HEK293 (cell line): ENCODE measurements at regions not wholly inside any gene's neighbourhood (a gene's known extent, or its start where the extent isn't known, plus 50 kb on each side); places are given as distances from the start of the nearest gene placed in this dataset.

ENCODE experiments used
- CTCF ChIA-PET: fragments of 350-600 bp; formaldehyde crosslinking; extraction: SDS; loops from one replicate; lab custom pipeline; 2021; ENCODE audit warnings: antibody characterized with exemption; lab: Yijun Ruan, JAX
- POLR2A ChIA-PET: fragments of 300-600 bp; formaldehyde crosslinking; extraction: SDS; loops from one replicate; lab custom pipeline; 2020; ENCODE audit warnings: antibody characterized with exemption, inconsistent platforms; lab: Yijun Ruan, JAX
- H3K27ac ChIP-seq: fragments of 200-500 bp; sonication (Bioruptor generic); 2 replicates; pipeline ENCODE4 v1.5.1; 2014; ENCODE audit warnings: low read depth, low read length, control low read depth, inconsistent platforms; ENCODE audit errors: extremely low read depth
- H3K36me3 ChIP-seq, 2 experiments: fragments of 200-500 bp in 1 of 2; sonication (Bioruptor generic) in 1 of 2; 1 replicate in 1 of 2; 2 replicates in 1 of 2; pipeline ENCODE4 v1.5.1; 2014 to 2017; ENCODE audit warnings: inconsistent platforms in 2 of 2, low read length in 2 of 2; ENCODE audit not compliant: control insufficient read depth in 2 of 2, insufficient read depth in 1 of 2
- H3K4me1 ChIP-seq: fragments of 200-500 bp; sonication (Bioruptor generic); 2 replicates; pipeline ENCODE4 v1.5.1; 2014; ENCODE audit warnings: mild to moderate bottlenecking, low read length, inconsistent platforms; ENCODE audit not compliant: control insufficient read depth, insufficient read depth
- H3K4me3 ChIP-seq: 2 replicates; pipeline ENCODE4 v1.5.1; 2011; ENCODE audit warnings: low read depth, mild to moderate bottlenecking, control low read depth, low read length, moderate library complexity
- H3K9me3 ChIP-seq: fragments of 200-500 bp; sonication (Bioruptor generic); 2 replicates; pipeline ENCODE4 v1.5.1; 2014; ENCODE audit warnings: low read depth, low read length, inconsistent platforms; ENCODE audit not compliant: control insufficient read depth, insufficient read depth
- FEZF1 ChIP-seq: fragments of 450-650 bp; formaldehyde crosslinking; IDR thresholded peaks from 2 replicates; pipeline ENCODE4 v1.5.1; 2016; ENCODE audit warnings: missing biosample characterization, missing genetic modification characterization
- GLIS1 ChIP-seq: fragments of 450-650 bp; formaldehyde crosslinking; IDR thresholded peaks from 2 replicates; pipeline ENCODE4 v1.5.1; 2016; ENCODE audit warnings: missing biosample characterization, missing genetic modification characterization
- GLIS2 ChIP-seq: fragments of 450-650 bp; formaldehyde crosslinking; IDR thresholded peaks from 2 replicates; pipeline ENCODE4 v1.5.1; 2016; ENCODE audit warnings: missing biosample characterization, missing genetic modification characterization
- MEIS1 ChIP-seq: sonication (generic); formaldehyde crosslinking; IDR thresholded peaks from 2 replicates; pipeline ENCODE4 v1.8.1; 2022; ENCODE audit warnings: missing genetic modification reagents, mild to moderate bottlenecking, borderline replicate concordance
- MYNN ChIP-seq: fragments of 450-650 bp; formaldehyde crosslinking; IDR thresholded peaks from 2 replicates; pipeline ENCODE4 v1.5.1; 2016; ENCODE audit warnings: missing biosample characterization, missing genetic modification characterization, borderline replicate concordance
- MZF1 ChIP-seq: fragments of 450-650 bp; formaldehyde crosslinking; IDR thresholded peaks from 2 replicates; pipeline ENCODE4 v1.5.1; 2017; ENCODE audit warnings: missing biosample characterization, missing genetic modification characterization, borderline replicate concordance
- SETDB1 ChIP-seq: IDR thresholded peaks from one replicate; pipeline ENCODE4 v1.6.1; 2017; ENCODE audit warnings: mild to moderate bottlenecking, low read length, moderate library complexity, mixed read lengths; ENCODE audit not compliant: insufficient read length
- TRIM28 ChIP-seq: IDR thresholded peaks from 2 replicates; pipeline ENCODE4 v1.6.1; 2011; ENCODE audit warnings: low read length, control low read depth, borderline replicate concordance
- ZBTB11 ChIP-seq: fragments of 450-650 bp; formaldehyde crosslinking; conservative IDR thresholded peaks from 2 replicates; pipeline ENCODE4 v1.5.1; 2016; ENCODE audit warnings: low read depth, missing biosample characterization, missing genetic modification characterization
- ZBTB17 ChIP-seq: fragments of 450-650 bp; formaldehyde crosslinking; IDR thresholded peaks from 2 replicates; pipeline ENCODE4 v1.5.1; 2016; ENCODE audit warnings: missing biosample characterization, missing genetic modification characterization
- ZBTB26 ChIP-seq: fragments of 450-650 bp; formaldehyde crosslinking; optimal IDR thresholded peaks from 2 replicates; pipeline ENCODE3; 2016; ENCODE audit warnings: missing biosample characterization, mild to moderate bottlenecking, missing genetic modification characterization
- ZBTB44 ChIP-seq: fragments of 450-650 bp; IDR thresholded peaks from 2 replicates; pipeline ENCODE4 v1.5.1; 2018; ENCODE audit warnings: missing biosample characterization, mild to moderate bottlenecking, missing genetic modification characterization
- ZFP37 ChIP-seq: fragments of 450-650 bp; formaldehyde crosslinking; IDR thresholded peaks from 2 replicates; pipeline ENCODE4 v1.5.1; 2016; ENCODE audit warnings: missing biosample characterization, missing genetic modification characterization
- ZIC2 ChIP-seq: fragments of 450-650 bp; formaldehyde crosslinking; IDR thresholded peaks from 2 replicates; pipeline ENCODE4 v1.5.1; 2016; ENCODE audit warnings: missing biosample characterization, missing genetic modification characterization
- ZNF202 ChIP-seq: fragments of 450-650 bp; formaldehyde crosslinking; IDR thresholded peaks from 2 replicates; pipeline ENCODE4 v1.5.1; 2016; ENCODE audit warnings: missing biosample characterization, missing genetic modification characterization, borderline replicate concordance
- ZNF571 ChIP-seq: fragments of 450-650 bp; formaldehyde crosslinking; IDR thresholded peaks from 2 replicates; pipeline ENCODE4 v1.5.0; 2017; ENCODE audit warnings: missing biosample characterization, missing genetic modification characterization
- ZNF580 ChIP-seq: fragments of 450-650 bp; formaldehyde crosslinking; IDR thresholded peaks from 2 replicates; pipeline ENCODE4 v1.5.1; 2016; ENCODE audit warnings: missing biosample characterization, missing genetic modification characterization
- ZNF830 ChIP-seq: fragments of 450-650 bp; IDR thresholded peaks from 2 replicates; pipeline ENCODE4 v1.5.0; 2018; ENCODE audit warnings: missing biosample characterization, missing genetic modification characterization, low read depth, mild to moderate bottlenecking, moderate library complexity
- TF ChIP-seq, protein P1 (sequence below): fragments of 450-650 bp; formaldehyde crosslinking; IDR thresholded peaks from 2 replicates; pipeline ENCODE4 v1.5.1; 2016; ENCODE audit warnings: missing biosample characterization, missing genetic modification characterization
- TF ChIP-seq, protein P2 (sequence below): fragments of 450-650 bp; formaldehyde crosslinking; IDR thresholded peaks from 2 replicates; pipeline ENCODE4 v1.5.1; 2016; ENCODE audit warnings: missing biosample characterization, missing genetic modification characterization

- H3K9me3 ChIP-seq = no peaks in the 10 kb centered on the region
- H3K4me1 ChIP-seq = no peaks in the 10 kb centered on the region
- no peak overlapping the region for H3K4me3 ChIP-seq
- no peaks in the 10 kb centered on the region for H3K36me3 ChIP-seq
- ChIA-PET CTCF (no interaction called here), POLR2A (interaction anchor here (0.7 kb wide), 1 partner anchor 8 kb away, joined by 10 read pairs; no protein-coding TSS in a partner anchor)
- H3K27ac ChIP-seq = no peak overlapping the region
- TF ChIP-seq ZNF580 = no peak
- no peak for TF ChIP-seq GLIS2 (tag by site-specific recombination)
- TF ChIP-seq ZBTB11 (tag by site-specific recombination) = no peak
- TF ChIP-seq FEZF1 = no peak
- TF ChIP-seq ZNF830 (tag by site-specific recombination) = no peak
- no peak for TF ChIP-seq ZBTB44
- TF ChIP-seq ZBTB26 (tag by site-specific recombination) = no peak
- no peak for TF ChIP-seq ZNF571 (tag by site-specific recombination)
- TF ChIP-seq ZBTB17 (tag by site-specific recombination) = no peak
- no peak for TF ChIP-seq MZF1 (tag by site-specific recombination)
- no peak for TF ChIP-seq MYNN (tag by site-specific recombination)
- TF ChIP-seq TRIM28 = no peak
- TF ChIP-seq, protein P1, sequence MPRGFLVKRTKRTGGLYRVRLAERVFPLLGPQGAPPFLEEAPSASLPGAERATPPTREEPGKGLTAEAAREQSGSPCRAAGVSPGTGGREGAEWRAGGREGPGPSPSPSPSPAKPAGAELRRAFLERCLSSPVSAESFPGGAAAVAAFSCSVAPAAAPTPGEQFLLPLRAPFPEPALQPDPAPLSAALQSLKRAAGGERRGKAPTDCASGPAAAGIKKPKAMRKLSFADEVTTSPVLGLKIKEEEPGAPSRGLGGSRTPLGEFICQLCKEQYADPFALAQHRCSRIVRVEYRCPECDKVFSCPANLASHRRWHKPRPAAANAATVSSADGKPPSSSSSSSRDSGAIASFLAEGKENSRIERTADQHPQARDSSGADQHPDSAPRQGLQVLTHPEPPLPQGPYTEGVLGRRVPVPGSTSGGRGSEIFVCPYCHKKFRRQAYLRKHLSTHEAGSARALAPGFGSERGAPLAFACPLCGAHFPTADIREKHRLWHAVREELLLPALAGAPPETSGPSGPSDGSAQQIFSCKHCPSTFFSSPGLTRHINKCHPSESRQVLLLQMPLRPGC (tag by site-specific recombination) = no peak
- no peak for TF ChIP-seq GLIS1 (tag by site-specific recombination)
- TF ChIP-seq ZIC2 (tag by site-specific recombination) = no peak
- no peak for TF ChIP-seq SETDB1
- TF ChIP-seq ZFP37 (tag by site-specific recombination) = no peak
- no peak for TF ChIP-seq MEIS1 (CRISPR knock-in tag)
- TF ChIP-seq ZNF202 (tag by site-specific recombination) = no peak
- TF ChIP-seq, protein P2, sequence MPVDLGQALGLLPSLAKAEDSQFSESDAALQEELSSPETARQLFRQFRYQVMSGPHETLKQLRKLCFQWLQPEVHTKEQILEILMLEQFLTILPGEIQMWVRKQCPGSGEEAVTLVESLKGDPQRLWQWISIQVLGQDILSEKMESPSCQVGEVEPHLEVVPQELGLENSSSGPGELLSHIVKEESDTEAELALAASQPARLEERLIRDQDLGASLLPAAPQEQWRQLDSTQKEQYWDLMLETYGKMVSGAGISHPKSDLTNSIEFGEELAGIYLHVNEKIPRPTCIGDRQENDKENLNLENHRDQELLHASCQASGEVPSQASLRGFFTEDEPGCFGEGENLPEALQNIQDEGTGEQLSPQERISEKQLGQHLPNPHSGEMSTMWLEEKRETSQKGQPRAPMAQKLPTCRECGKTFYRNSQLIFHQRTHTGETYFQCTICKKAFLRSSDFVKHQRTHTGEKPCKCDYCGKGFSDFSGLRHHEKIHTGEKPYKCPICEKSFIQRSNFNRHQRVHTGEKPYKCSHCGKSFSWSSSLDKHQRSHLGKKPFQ (tag by site-specific recombination) = no peak
Measured at GRCh38 chr9:79263628-79264027, 308.1 kb upstream of the TLE4 start.
